ENCODE measurements at regions not wholly inside any gene's neighbourhood (a gene's known extent, or its start where the extent isn't known, plus 50 kb on each side); places are given as distances from the start of the nearest gene placed in this dataset.

DNA sequence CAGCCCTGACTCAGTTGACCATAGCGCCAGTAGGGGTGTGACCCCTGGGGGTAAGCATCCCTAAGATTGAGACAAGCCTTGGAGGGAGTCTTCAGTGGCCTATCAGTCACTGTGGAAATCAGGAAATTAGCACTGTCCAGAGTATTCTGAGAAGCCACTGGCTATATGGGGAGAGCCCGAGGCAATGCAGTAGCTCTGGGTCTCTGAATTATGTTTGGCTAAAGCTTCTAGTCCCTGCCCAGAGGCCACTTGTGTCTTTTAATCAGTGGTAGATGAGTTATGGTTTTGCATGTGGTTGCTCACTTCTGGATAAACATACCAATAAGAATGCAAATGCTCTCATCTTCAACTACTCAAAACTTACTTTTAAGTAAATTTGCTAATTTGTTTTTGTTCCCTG, 100.6 kb upstream of the TOX3 start:
- Histone ChIP-seq H3K36me3 (no peaks in the 10 kb centered on the region), H3K27me3 (ENCODE audit: insufficient read depth, low read depth, severe bottlenecking) (no peaks in the 10 kb centered on the region), H3K27ac (no peak overlapping the region), H3K9me3 (ENCODE audit: severe bottlenecking) (no peaks in the 10 kb centered on the region), H3K4me3 (ENCODE audit: low read depth, low read length) (no peak overlapping the region)
- no peak for DNase-seq
- TF ChIP-seq, protein P1, sequence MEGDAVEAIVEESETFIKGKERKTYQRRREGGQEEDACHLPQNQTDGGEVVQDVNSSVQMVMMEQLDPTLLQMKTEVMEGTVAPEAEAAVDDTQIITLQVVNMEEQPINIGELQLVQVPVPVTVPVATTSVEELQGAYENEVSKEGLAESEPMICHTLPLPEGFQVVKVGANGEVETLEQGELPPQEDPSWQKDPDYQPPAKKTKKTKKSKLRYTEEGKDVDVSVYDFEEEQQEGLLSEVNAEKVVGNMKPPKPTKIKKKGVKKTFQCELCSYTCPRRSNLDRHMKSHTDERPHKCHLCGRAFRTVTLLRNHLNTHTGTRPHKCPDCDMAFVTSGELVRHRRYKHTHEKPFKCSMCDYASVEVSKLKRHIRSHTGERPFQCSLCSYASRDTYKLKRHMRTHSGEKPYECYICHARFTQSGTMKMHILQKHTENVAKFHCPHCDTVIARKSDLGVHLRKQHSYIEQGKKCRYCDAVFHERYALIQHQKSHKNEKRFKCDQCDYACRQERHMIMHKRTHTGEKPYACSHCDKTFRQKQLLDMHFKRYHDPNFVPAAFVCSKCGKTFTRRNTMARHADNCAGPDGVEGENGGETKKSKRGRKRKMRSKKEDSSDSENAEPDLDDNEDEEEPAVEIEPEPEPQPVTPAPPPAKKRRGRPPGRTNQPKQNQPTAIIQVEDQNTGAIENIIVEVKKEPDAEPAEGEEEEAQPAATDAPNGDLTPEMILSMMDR (IDR thresholded peaks at IDR 0.05; ENCODE audit: low read depth, low read length) = no peak

DNA sequence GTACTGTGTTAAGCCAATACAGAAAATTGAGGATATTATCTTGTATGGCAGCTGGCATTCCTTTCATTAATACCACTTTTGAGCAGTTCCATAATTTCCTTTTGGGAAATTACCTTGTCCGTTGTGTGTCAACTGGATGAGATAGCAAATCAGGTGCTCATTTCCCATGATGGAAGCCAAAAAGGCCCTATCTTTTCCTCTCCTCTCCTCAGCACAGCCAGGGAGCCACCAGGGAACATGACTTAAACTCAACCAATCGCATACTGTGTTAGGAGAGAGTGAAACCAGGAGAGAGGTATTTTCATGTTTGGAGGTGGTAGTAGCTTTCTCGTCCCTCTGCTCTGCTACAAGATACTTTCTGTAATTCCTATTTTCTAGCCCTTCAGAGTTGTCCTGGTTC, 96.1 kb upstream of the TOX3 start:
- H3K27me3 ChIP-seq (ENCODE audit: insufficient read depth, low read depth, severe bottlenecking) = no peaks in the 10 kb centered on the region
- H3K4me3 ChIP-seq (ENCODE audit: low read depth, low read length) = no peak overlapping the region
- H3K9me3 ChIP-seq (ENCODE audit: severe bottlenecking) = no peaks in the 10 kb centered on the region
- TF ChIP-seq, protein P1 (IDR thresholded peaks at IDR 0.05; ENCODE audit: low read depth, low read length) = no peak
- no peak for DNase-seq
- H3K27ac ChIP-seq = no peak overlapping the region
- H3K36me3 ChIP-seq = no peaks in the 10 kb centered on the region

GRCh38 chr16:52634528-52634927, 87.6 kb upstream of the TOX3 start:
- Histone ChIP-seq H3K9me3 (ENCODE audit: severe bottlenecking) (peaks cover 6% of the 10 kb centered on the region), H3K4me3 (ENCODE audit: low read depth, low read length) (no peak overlapping the region), H3K27ac (no peak overlapping the region), H3K27me3 (ENCODE audit: insufficient read depth, low read depth, severe bottlenecking) (no peaks in the 10 kb centered on the region), H3K36me3 (no peaks in the 10 kb centered on the region)
- TF ChIP-seq, protein P1 (IDR thresholded peaks at IDR 0.05; ENCODE audit: low read depth, low read length) = no peak
- no peak for DNase-seq

- Histone ChIP-seq H3K27me3 (ENCODE audit: insufficient read depth, low read depth, severe bottlenecking) (no peaks in the 10 kb centered on the region), H3K27ac (no peak overlapping the region), H3K9me3 (ENCODE audit: severe bottlenecking) (peaks cover 6% of the 10 kb centered on the region), H3K4me3 (ENCODE audit: low read depth, low read length) (no peak overlapping the region), H3K36me3 (no peaks in the 10 kb centered on the region)
- DNase-seq = no peak
- TF ChIP-seq, protein P1 (IDR thresholded peaks at IDR 0.05; ENCODE audit: low read depth, low read length) = no peak
Measured at GRCh38 chr16:52634104-52634503, 87.2 kb upstream of the TOX3 start.

- DNase-seq = no peak
- Histone ChIP-seq H3K36me3 (no peaks in the 10 kb centered on the region), H3K27me3 (ENCODE audit: insufficient read depth, low read depth, severe bottlenecking) (no peaks in the 10 kb centered on the region), H3K4me3 (ENCODE audit: low read depth, low read length) (no peak overlapping the region), H3K9me3 (ENCODE audit: severe bottlenecking) (peaks cover 6% of the 10 kb centered on the region), H3K27ac (no peak overlapping the region)
- TF ChIP-seq, protein P1 (IDR thresholded peaks at IDR 0.05; ENCODE audit: low read depth, low read length) = no peak
Measured at GRCh38 chr16:52633230-52633629, 86.3 kb upstream of the TOX3 start.

GRCh38 chr16:52631711-52632110, 84.8 kb upstream of the TOX3 start:
- Histone ChIP-seq H3K36me3 (no peaks in the 10 kb centered on the region), H3K9me3 (ENCODE audit: severe bottlenecking) (peaks cover 6% of the 10 kb centered on the region), H3K4me3 (ENCODE audit: low read depth, low read length) (no peak overlapping the region), H3K27ac (no peak overlapping the region), H3K27me3 (ENCODE audit: insufficient read depth, low read depth, severe bottlenecking) (no peaks in the 10 kb centered on the region)
- no peak for DNase-seq
- TF ChIP-seq, protein P1 (IDR thresholded peaks at IDR 0.05; ENCODE audit: low read depth, low read length) = no peak

All from WERI-Rb-1 (cell line).